HEK293T (cell line): ENCODE measurements at regions not wholly inside any gene's neighbourhood (a gene's known extent, or its start where the extent isn't known, plus 50 kb on each side); places are given as distances from the start of the nearest gene placed in this dataset.

Experiments used
- BHLHE40 ChIP-seq: fragments of 450-650 bp; IDR thresholded peaks from 2 replicates; pipeline ENCODE4 v1.6.1; 2016; ENCODE audit warnings: mild to moderate bottlenecking, moderate library complexity, borderline replicate concordance
- CTBP1 ChIP-seq: fragments of 450-650 bp; IDR thresholded peaks from 2 replicates; pipeline ENCODE4 v1.6.1; 2016; ENCODE audit warnings: borderline replicate concordance
- ELF4 ChIP-seq: fragments of 450-650 bp; IDR thresholded peaks from 2 replicates; pipeline ENCODE4 v1.6.1; 2017; ENCODE audit warnings: antibody characterized with exemption
- FOXA1 ChIP-seq: fragments of 450-650 bp; IDR thresholded peaks from 2 replicates; pipeline ENCODE4 v1.6.1; 2016; ENCODE audit warnings: mild to moderate bottlenecking
- FOXK2 ChIP-seq: fragments of 450-650 bp; IDR thresholded peaks from 2 replicates; pipeline ENCODE4 v1.6.1; 2016; ENCODE audit warnings: mild to moderate bottlenecking
- FOXM1 ChIP-seq: fragments of 450-650 bp; IDR thresholded peaks from 2 replicates; pipeline ENCODE4 v1.6.1; 2017; ENCODE audit warnings: mild to moderate bottlenecking, borderline replicate concordance
- HDGF ChIP-seq: fragments of 450-650 bp; IDR thresholded peaks from 2 replicates; pipeline ENCODE4 v1.6.1; 2017; ENCODE audit warnings: antibody characterized with exemption, borderline replicate concordance
- LEF1 ChIP-seq: fragments of 450-650 bp; IDR thresholded peaks from 2 replicates; pipeline ENCODE4 v1.6.1; 2017; ENCODE audit warnings: mild to moderate bottlenecking, borderline replicate concordance
- SP1 ChIP-seq: fragments of 450-650 bp; IDR thresholded peaks from 2 replicates; pipeline ENCODE4 v1.6.1; 2017
- SUZ12 ChIP-seq: fragments of 450-650 bp; IDR thresholded peaks from 2 replicates; pipeline ENCODE4 v1.6.1; 2016; ENCODE audit warnings: mild to moderate bottlenecking
- ZNF384 ChIP-seq: fragments of 450-650 bp; IDR thresholded peaks from 2 replicates; pipeline ENCODE4 v1.6.1; 2016
- TF ChIP-seq, protein P1 (sequence below): fragments of 450-650 bp; IDR thresholded peaks from 2 replicates; pipeline ENCODE4 v1.6.1; 2016

DNA sequence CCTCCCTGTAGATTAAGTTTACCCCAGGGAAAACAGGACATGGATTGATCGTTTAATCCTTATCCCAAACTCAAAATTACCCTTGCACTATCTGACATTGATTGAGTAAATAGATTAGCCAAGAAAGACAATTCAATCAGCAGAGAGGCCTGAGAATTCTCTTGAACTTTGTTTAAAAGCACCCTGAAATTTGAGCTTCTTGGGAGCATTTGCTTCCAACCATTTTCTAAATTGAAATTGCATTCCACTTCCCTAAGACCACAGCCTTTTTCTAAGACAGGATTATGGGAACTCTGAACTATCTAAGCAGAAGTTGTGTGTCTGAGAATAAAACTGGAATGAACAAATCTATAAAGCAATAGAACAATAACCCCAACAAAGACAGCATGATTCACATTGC is 76.6 kb upstream of the TNRC6A start:
- TF ChIP-seq LEF1 (no peak), SP1 (no peak), FOXM1 (no peak), FOXA1 (no peak), CTBP1 (no peak), SUZ12 (no peak), ZNF384 (no peak), FOXK2 (no peak), BHLHE40 (no peak), ELF4 (no peak), HDGF (no peak)
- TF ChIP-seq, protein P1, sequence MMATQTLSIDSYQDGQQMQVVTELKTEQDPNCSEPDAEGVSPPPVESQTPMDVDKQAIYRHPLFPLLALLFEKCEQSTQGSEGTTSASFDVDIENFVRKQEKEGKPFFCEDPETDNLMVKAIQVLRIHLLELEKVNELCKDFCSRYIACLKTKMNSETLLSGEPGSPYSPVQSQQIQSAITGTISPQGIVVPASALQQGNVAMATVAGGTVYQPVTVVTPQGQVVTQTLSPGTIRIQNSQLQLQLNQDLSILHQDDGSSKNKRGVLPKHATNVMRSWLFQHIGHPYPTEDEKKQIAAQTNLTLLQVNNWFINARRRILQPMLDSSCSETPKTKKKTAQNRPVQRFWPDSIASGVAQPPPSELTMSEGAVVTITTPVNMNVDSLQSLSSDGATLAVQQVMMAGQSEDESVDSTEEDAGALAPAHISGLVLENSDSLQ, result no peak
